Hematopoietic multipotent progenitor cell (in vitro differentiated cells): ENCODE measurements at regions not wholly inside any gene's neighbourhood (a gene's known extent, or its start where the extent isn't known, plus 50 kb on each side); places are given as distances from the start of the nearest gene placed in this dataset.

Experiments used
- DNase-seq, 3 donors: peaks; one replicate each; pipeline ENCODE4 v3.0.0-alpha.2; 2011 to 2015; ENCODE audit warnings: low read depth in 2 of 3, low spot score in 2 of 3

DNA sequence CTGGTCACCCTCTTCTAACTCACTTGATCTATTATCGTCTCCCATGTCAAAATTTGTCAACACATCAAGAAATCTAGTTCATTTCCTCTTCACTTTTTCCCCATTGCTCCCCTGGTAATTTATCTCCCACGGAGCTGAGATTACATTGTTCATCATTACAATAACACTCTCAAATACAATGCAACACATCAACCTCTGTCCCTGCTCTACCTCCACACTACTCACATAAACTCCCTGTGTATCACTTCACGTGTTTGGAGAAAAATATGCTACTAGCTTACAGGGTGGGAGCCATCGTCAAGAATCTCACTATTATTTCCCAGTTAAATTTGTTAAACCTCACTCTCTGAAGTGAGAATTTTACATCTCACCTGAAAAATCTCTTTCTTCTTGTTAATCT is 1006.4 kb downstream of the ARAP2 start:
- DNase-seq = no peak

DNA sequence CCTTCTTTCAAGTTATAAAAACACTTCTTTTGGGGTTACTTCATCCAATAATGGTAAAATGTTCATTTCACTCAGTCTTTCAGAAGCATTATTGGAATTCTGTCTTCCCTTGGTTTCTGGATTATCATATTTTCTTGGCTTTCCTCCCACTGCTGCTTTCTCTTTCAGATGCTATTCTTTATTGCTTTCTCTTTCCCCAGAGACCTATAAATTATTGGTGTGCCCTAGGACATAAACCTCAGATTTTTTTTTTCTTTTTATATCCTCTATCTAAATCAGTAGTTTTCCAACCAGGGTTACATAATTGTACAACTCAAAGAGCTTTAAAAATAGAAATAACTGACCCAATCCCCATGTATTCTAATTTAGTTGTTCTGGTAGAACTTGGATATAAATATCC is 1005.5 kb downstream of the ARAP2 start:
- DNase-seq = no peak

DNA sequence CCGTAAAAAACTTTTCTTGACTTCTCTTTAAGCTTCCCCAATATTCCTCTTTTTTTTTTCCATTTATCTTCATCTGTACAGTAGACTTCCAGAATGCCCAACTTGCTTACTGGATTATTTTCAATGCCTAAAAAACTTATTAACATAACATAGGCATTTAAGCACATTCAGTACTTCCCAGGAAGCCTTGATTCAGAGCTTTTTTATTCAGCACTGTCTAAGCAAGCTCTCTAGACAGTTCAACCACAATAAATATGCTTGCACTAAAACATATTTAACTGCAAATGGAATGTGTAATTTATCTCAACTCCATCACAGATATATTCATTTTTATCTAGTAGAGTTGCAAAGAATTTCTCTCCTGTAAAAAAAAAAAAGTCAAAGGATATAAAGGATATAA is 997.8 kb downstream of the ARAP2 start:
- DNase-seq = no peak

DNA sequence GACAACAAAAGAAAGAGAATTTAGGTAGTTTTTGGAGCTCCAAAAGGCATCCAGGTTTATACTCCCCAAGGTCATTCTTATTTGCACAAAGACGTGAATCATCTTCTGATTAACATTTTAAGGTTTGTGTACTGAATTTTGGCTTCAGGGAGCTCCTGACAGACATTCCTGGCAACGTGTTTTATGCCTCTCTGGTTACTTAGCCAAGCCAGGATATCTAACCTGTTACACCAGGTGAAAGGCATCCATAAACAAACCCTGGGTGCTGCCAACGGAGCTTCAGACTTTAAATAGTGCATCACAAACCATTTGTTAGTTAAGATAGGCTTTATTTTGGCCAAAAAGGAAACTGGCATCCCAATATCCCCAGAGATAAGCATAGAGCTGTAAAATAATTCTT is 997.3 kb downstream of the ARAP2 start:
- no peak for DNase-seq

DNA sequence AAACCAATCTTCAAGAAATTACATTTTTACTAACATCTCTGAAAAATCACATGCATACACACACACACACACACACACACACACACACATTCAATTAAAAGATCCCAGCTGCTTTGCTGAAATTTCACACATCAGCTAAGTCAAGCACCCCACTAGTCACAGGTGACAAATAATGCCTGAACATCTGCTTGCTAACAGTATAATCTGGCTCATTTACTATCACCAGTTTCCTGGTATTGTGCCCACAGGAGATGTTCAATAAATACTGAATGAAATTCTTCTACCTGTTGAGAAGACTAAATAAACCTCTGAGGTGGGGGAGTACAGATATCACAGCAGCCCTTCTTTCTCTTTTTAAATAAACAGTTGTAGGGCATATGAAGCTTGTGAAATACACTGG is 994.0 kb downstream of the ARAP2 start:
- DNase-seq = no peak

DNA sequence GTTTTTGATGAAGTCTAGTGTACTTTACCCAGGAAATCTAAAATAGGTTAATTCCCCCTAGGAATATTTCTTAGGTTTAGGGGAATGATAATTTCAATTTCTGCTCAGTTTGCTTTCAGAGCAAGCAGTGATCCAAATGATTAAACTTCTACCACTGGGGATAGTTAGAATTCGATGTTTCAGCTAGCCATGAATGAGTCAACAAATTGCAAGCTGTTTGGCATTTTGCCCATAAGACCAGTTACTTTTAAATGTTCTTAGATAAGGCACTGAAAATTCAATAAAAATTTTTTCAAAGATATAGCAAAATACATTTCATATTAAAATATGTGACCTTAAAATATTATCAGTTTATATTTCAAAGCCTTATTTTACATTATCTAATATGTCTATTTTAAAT is 993.6 kb downstream of the ARAP2 start:
- no peak for DNase-seq

DNA sequence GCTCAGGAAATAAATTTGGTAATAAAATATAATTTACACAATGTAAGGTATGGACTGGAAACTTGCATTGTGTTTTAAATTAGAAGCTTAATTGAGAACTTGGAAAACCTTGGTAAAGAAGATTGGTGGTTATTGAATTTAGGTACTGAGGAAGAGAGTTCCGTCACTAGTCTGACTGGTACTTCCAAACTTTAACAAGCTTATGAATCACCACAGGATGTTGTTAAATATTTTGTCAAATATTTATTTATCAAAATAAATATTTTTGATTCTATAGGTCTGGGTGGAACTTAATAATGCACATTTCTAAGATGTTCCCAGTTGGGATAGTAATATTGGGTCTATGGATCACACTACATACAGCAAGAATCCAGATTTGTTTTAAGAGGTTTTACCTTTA is 992.2 kb downstream of the ARAP2 start:
- DNase-seq = no peak

DNA sequence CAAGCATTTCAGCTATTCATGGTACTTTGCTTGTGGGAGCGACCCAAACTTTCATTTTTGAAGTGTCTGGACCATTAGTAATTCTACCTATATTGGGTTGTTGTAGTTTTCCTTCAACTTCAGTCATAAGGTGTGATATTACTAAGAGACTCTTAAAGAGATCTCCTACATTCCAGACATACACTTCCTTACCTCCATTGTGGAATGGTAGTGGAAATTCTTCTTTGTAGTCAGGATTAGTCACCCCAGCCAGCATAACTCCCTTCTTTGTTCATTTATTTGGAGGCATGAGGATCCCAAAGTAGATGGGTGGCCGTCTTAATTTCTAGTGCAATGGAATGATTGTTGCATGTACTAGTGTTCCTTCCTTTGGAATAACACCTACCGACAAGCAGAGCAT is 991.4 kb downstream of the ARAP2 start:
- no peak for DNase-seq

DNA sequence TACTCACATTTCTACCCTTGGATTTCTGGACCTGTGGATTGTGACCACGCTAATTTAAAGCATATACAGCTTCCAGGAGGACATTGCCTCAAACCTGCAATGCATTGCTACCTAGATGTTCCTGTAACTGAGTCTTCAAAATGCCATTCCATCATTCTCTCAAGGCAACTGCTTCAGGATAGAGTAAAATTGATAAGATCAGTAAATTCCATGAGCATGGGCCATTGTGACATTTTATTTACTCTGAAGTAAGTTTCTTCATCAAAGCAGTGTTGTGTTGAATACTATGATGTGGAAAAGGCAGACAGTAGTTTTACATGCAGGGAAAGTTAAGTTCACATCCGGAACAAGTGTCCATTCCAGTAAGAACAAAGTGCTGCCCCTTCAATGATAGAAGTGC is 991.0 kb downstream of the ARAP2 start:
- no peak for DNase-seq

DNA sequence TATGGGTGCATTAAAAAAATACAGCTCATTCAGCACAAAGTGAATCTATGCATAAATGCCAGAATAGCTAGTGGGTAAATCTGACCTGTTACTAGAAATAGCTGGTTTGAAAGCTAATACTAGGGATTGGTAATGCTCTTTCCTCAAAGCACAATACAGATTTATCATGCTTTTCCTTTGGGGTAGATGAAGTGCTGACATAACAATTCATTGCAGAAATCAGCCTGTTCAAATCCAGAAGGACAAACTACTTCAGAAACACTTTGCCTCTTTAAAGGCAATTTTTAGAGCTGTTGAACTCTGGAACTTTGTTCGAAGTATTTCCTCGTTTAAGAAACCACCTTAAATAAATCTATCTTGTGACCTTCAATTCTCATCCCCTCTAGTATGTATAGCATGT is 957.9 kb downstream of the ARAP2 start:
- no peak for DNase-seq

DNA sequence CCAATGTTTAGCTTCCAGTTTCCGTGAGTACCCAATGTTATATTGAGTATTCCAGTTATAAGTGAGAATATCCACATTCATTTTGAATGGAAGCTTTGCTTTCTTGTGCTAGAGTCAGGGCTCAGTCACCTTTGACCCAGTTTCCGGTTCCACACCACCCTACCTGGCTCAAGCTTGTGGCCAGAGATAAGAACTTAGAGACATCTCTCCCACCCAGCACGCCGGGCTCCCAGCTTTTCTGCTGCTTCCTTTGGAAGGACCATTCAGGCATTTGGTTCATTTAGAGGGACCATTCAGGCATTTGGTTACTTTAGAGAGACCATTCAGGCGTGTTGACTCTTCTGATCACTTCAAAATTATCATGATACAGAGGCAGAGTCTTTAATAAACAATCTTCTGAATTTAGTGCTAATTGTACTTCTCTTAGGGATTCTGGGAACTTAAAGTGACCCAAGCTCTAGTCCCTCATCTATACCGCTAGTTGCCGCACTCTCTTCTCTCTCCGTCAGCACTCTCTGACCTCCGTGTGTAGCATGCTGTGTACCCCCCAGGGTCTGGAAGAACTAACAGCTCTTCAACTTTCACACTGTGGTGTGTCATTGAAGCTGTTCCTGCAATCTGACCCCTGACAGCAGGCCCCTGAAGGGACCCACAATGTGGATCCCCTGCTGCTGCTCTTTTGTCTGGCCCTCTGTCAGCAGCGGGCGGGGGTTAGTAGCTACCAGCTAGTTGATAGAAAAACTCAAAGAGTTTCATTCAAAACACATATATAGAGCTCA is 943.1 kb downstream of the ARAP2 start:
- DNase-seq = no peak

DNA sequence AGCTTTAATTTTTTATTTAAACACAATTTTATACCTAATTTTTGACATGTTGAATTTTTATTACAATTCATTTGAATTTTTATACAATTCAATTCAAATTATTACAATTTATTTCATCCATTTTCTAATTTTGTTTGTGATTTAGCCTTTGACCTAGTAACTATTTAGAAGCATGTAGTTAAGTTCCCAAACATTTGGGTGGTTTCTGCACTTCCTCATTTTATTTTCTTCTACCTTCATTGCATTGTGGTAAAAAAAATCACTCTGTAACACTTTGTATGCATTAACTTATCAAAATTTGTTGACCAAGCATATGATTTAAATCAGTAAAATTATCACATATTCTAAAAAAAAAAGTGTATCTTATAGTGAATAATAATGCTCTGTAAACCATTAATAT is 928.9 kb downstream of the ARAP2 start:
- no peak for DNase-seq

DNA sequence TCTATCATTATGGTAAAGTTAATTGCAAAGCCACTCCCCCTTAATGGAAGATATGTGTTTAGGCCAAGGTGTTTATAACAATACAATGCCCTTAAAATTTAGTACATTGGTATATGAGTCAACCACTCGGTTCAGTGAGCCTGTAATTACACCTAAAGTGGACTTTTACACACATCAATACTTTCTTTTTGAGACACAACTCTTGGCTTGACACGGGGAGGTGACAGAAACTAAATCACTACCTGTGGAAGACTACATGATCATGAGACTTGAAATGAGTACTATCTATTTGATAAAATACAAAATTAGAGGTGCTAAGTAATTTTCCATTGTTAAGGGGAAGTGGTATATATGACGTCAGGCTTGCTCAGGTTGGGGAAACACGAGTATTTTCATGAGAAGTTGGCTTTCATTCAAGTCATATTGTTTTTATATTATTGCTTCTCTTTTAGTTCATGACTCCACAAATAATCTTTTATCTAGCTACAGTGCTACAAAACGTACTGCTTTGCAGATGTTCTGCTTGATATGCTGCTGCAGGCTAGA is 918.3 kb downstream of the ARAP2 start:
- no peak for DNase-seq

DNA sequence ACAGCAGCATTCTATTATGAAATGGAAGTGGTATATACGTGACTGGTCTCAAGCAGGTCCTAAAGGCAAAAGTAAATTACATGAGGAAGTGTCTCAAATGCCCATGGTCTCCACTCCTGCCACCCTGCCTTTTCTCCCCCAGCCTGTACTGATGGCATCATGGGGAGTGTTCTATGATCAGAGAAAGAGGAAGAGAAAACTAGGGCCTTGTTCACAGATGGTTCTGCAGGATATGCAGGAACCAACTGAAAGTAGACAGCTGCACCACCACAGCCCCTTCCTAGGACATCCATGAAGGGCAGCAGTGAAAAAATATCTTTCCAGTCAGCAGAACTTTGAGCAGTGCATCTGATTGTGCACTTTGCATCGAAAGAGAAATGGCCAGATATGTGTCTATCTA is 901.5 kb downstream of the ARAP2 start:
- DNase-seq = no peak

DNA sequence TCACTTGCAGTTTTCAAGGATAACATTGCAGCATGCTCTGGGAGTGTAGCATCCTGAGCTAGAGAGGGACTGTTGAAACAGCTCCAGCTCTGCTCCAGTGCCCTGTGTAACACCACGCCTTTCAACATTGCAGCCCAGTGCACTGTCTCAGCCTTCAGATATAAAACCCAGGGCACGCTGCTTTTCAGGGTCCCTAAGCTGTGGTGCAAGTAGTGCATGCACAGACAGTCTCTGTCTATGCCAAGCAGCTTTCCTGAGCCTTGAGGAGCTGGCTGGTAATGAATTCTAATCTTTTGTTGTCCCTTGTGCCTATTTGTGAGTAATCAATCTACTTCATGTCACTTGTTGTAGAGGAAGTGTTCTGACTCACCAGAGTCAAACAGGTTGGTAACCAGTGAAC is 897.0 kb downstream of the ARAP2 start:
- no peak for DNase-seq

DNA sequence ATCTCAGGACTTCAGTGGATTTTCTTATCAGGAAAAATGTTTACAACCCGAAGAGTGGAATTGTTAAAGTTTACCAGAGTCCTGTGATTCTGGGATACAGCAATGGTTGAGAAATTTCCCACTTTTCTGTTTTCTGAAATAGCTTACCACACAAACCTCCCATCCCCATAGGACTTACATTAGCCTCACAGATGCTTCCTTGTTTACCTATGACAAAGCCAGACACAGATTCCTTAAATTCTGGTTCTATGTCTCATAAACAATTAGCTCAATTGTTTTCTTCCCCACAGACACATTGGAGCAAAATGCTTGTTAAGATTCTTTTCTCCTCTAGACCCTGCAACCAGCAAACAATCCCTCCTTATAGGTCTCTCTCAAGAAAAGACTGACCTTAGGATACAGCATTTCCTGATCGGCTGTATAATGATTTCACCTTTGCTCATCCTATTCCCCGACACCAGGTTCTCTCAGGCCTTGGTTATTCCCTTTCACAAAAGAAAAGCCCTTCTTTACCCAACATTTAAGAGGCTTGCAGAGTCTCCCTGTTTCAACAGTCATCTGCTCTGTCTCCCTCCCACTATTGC is 886.2 kb downstream of the ARAP2 start:
- no peak for DNase-seq

DNA sequence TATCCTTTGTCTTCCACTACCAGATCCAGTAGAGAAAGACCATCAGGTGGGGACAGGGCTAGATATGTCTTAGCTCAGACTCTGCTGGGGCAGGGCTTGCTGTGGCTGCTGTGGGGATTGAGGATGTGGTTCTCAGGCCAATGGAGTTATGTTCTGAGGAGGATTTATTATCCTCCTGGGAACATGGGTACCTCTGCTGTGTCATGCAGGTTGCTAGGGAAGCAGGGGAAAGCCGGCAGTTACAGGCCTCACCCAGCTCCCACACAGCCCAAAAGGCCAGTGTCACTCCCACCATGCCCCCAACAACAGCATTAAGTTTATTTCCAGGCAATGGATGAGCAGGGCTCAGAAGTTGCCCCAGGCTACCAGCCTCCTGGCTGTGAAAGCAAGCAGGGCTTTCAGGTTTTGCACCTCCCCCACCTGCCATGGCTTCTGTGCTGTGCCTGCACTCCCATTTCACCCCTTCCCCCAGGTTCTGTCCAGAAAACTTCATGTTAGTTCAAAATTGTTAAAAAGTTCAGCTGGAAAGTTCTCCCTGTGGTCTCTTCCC is 879.9 kb downstream of the ARAP2 start:
- no peak for DNase-seq

DNA sequence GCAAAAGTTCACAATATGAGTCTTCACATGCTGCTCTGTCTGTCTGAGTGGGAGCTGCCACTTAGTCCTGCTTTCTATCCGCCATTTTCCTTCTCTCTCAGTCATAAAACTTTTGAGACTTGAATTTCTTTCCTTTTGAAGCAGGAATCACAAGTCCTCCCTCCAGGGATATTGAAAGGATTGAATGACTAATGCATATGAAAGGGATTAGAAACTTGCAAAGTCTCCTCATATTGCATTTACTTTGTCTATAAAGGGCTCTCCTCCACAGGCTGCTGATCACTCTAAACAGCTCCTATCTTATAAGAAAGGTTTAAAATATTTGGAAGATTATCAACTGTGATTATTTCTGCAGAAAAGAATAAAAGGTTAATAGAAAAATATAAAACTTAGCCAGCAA is 879.1 kb downstream of the ARAP2 start:
- DNase-seq = no peak

DNA sequence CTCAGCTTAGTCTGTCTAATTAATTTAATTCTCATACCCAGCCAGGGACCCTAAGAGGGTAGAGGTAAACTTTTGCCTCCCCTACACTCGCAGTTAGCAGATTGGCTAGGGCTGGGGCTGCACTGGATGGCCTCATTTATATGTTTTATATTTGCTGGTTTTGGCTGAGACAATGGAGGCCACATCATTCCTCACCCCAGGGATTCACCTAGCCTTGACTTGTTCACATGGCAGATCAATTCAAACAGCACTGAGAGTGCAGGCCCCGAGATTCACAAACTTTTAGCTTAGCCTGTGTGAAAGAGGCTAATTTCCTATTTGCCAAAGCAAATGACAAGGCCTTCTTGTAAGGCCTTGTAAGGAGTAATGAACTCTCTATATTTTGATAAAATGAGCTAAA is 844.4 kb downstream of the ARAP2 start:
- no peak for DNase-seq

DNA sequence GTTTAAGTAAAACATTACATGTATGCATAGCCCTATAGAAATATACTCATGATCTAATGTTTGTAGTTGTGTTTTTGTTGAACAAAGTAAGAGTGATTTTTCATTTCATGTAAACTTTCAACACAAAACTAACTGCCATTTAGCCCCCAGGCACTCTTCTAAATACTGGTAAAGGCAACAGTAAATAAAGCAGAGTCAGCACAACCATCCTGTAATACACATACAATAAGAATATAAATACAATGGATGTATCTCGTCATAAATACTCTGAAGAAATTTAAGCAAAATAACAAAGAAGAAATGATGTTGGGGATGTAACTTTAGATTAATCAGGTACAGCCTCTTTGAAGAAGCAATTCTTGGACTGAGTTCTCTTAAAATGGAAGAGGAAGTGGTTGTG is 821.2 kb downstream of the ARAP2 start:
- no peak for DNase-seq

DNA sequence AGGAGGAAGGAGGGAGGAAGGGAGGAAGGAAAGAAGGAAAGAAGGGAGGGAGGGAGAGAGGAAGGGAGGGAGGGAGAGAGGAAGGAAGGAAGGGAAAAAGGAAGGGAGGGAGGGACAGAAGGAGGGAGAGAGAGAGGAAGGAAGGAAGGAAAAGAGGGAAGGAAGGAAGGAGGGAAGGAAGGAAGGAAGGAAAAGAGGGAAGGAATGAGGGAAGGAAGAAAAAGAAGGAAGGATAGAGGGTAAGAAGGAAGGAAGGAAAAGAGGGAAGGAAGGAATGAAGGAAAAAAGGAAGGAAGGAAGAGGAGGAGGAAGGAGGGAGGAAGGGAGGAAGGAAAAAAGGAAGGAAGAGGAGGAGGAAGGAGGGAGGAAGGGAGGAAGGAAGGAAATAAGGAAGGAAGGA is 796.8 kb downstream of the ARAP2 start:
- DNase-seq = no peak

DNA sequence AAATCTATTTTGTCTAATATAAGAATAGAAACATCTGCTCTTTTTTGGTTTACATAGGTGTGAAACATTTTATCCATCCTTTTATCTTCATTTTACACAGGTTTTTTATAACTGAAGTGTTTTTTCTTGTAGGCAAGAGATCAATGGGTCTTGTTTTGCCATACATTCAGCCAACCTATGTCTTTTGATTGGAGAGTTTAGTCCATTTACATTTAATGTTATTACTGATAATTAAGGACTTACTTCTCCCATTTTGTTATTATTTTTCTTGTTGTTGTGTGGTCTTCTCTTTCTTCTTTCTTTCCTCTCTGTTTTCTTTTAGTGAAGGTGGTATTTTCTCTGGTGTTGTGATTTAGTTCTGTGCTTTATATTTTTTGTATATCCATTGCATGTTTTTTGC is 785.3 kb downstream of the ARAP2 start:
- DNase-seq = no peak
